Esophagus mucosa (tissue), 1 donor: ENCODE measurements at regions not wholly inside any gene's neighbourhood (a gene's known extent, or its start where the extent isn't known, plus 50 kb on each side); places are given as distances from the start of the nearest gene placed in this dataset.

ENCODE experiments used
- ATAC-seq: fragments of 200-7000 bp; cut with Tn5 transposase; one replicate; pipeline ENCODE4 v1.9.1; 2020
- donor health status: DM: yes; HTN: yes; CAD: no.

GRCh38 chr13:97639236-97639635 lies 205.3 kb downstream of the RAP2A start:
- ATAC-seq: no peak

- no peak for ATAC-seq
Observed at GRCh38 chr13:97640268-97640667, 206.3 kb downstream of the RAP2A start.

GRCh38 chr13:97648171-97648880 lies 214.4 kb downstream of the RAP2A start:
- no peak for ATAC-seq

DNA sequence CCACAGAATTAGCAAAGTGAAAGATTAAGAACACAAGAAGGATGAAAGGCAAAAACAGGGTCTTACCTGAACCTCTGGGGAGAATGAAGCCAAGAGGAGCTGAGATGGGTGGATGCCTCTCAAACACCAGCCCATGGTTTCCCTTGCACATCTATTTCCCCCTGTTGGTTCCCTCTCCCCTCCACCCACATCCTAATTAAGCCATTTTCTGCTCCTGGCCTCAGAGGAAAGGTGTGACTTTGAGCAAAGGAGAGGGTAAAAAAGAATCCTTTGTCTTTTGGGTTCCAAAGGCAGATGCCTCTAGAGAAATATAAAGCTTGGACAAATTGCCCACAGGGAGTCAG lies 214.9 kb downstream of the RAP2A start:
- ATAC-seq: no peak

- no peak for ATAC-seq
Observed at GRCh38 chr13:97653443-97654140, 219.6 kb downstream of the RAP2A start.

DNA sequence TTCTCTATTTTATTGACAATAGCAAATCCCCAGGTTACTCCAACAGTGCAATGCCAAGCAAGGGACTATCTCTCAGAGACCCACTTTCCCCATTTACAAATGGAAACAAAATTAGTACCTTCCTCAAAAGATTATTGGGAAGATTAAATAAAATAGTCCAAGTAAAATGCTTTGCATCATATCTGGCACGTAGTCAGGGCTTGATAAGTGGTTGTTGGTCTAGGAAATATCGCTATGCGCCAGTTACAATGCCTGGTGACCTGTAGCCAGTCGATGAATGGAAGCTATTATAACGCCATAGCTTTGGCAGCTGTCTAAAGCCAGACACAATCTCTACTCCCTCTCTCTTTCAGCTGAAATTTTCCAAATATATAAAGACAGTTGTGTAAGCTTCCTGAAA lies 220.3 kb downstream of the RAP2A start:
- ATAC-seq: no peak

DNA sequence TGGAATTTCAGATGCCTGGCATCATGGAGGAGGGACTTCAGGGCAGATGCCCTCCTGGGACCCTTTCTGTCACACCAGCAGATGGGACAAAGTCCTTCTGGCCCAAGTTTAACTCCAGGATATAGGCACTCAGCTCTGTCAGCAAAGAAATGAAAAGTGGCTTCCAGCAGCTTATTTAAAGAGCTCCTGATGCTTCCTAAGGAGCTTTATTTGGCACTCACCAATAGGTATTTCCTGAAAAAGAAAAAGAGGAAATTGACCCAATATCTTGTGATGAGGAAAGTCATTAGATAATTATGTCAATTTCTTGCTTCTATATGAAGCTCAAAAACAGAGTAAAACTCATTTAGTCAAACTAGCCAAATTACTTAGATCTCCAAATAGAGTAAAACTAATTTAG lies 224.6 kb downstream of the RAP2A start:
- ATAC-seq: no peak

GRCh38 chr13:97659602-97660001 lies 225.6 kb downstream of the RAP2A start:
- no peak for ATAC-seq

- ATAC-seq: no peak
Observed at GRCh38 chr13:97660594-97661260, 226.8 kb downstream of the RAP2A start.

DNA sequence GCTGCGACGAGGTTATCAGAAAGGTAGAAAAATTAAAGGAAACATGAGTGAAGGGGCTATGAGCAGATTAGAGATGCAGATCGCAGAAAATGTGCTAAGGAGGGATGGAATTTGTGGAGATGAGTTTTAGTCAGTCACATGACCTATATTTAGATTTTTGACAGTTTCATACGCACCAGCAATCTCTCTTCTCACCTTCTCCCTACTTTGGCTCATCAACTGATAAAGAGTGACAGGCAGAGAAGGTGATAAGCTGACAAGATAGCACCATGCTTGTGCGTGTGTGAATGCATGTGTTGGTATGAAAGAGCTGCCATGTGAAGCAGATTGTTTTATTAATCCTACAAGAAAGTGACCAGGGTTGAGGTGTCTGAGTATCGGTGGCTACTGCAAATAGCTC lies 252.6 kb downstream of the RAP2A start:
- no peak for ATAC-seq

GRCh38 chr13:97692628-97693027 lies 258.7 kb downstream of the RAP2A start:
- ATAC-seq: no peak

DNA sequence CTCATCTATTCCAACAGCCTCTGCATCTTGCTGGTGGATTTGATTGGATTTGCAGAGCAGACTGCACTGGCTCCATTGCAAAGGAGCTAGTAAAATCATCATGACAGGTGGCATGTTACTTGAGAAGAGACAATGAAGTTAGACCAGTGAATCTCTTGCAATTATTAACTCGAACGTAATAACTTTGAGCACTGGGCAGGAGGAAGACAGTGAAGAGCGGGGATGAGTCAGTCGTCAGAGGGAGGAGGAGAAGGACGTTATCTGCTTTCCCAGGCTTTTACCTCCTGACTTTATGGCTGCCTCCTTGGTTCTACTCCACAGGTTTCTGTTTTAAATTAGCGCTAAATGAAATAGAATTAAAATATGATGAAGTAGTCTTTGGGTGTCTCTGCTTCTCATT lies 257.8 kb upstream of the IPO5 start:
- no peak for ATAC-seq

DNA sequence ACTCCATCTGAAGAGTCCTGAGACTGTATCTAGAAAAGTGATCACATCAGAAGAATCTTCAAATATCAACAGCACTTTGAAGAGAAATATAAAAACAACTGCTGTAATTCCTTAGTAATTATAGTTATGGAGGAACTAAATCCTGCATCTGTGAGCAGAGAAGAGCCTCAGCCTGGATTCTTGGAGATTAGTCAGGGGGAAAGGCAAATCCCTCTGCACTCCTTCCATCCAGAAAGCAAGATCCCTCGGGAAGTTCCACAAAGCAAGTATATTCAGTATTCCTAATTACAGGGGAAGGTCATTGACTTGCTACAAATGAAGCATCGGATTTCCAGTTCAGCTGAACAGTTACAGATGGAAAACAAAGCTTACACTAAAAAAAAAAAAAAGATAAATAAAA lies 256.6 kb upstream of the IPO5 start:
- no peak for ATAC-seq

GRCh38 chr13:97700306-97700848 lies 253.1 kb upstream of the IPO5 start:
- no peak for ATAC-seq

GRCh38 chr13:97702614-97703013 lies 250.9 kb upstream of the IPO5 start:
- ATAC-seq: no peak

- no peak for ATAC-seq
Observed at GRCh38 chr13:97710797-97711196, 242.7 kb upstream of the IPO5 start.

GRCh38 chr13:97712770-97713169 lies 240.7 kb upstream of the IPO5 start:
- ATAC-seq: no peak

DNA sequence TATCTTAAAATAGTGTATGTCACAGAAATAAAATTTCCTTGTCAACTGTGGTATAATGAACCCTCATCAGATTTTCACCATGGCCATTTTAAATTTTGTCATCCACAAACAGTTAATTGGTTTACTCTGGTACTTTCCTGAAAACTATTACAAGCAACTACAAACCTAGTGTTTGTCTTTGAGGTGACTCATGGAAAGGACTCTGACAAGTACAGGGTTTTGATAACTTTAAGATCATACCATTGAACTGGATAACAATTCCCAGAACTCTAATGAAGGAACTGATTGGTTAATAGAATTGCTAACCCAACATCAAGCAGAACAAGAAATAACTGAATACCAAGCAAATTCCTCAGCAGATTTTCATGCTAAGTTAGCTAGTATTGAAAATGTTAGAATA lies 237.7 kb upstream of the IPO5 start:
- ATAC-seq: no peak

GRCh38 chr13:97716746-97717145 lies 236.7 kb upstream of the IPO5 start:
- ATAC-seq: no peak

- no peak for ATAC-seq
Observed at GRCh38 chr13:97719736-97720135, 233.7 kb upstream of the IPO5 start.

DNA sequence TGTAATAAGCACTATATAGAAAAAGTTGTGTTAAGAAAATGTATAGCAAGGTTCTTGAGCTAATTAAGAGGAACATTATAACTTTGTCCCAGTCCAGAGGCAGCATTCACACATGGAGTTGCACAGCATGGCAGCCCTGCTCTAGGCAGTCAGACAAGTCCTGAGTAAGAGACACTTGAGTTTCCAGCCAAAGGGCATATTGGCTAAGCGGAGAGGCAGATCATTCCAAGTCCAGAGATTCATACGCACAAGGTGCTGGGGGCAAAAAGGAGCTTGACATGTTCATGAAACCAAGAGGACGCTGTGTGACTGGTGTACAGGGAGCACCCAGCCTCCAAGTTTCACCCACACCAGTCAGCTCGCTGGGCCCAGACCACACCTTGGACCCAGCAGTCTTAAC lies 232.6 kb upstream of the IPO5 start:
- ATAC-seq: no peak

GRCh38 chr13:97723655-97724054 lies 229.8 kb upstream of the IPO5 start:
- no peak for ATAC-seq

GRCh38 chr13:97724450-97724849 lies 229.0 kb upstream of the IPO5 start:
- ATAC-seq: no peak
